B cell (primary cell): ENCODE measurements at regions not wholly inside any gene's neighbourhood (a gene's known extent, or its start where the extent isn't known, plus 50 kb on each side); places are given as distances from the start of the nearest gene placed in this dataset.

Experiments
- ATAC-seq: fragments of 200-7000 bp; cut with Tn5 transposase; one replicate; pipeline ENCODE4 v1.10.0; 2021; ENCODE audit warnings: low read depth, mild to moderate bottlenecking, moderate number of reproducible peaks, moderate library complexity
- CTCF ChIA-PET: fragments of 350-600 bp; sonication (Branson Sonifier 250); formaldehyde crosslinking; loops from one replicate; lab custom pipeline; 2021; ENCODE audit warnings: antibody characterized with exemption, inconsistent platforms; lab: Charles Lee
- POLR2A ChIA-PET: fragments of 350-600 bp; sonication (Branson Sonifier 250); formaldehyde crosslinking; loops from one replicate; lab custom pipeline; 2021; ENCODE audit warnings: antibody characterized with exemption; lab: Charles Lee
- DNase-seq: peaks from one replicate; pipeline ENCODE4 v3.0.0; 2013
- H2AFZ ChIP-seq: 2 replicates; pipeline ENCODE4 v1.6.1; 2012; ENCODE audit warnings: mild to moderate bottlenecking, low read depth, low read length; ENCODE audit not compliant: insufficient read depth, poor library complexity, severe bottlenecking
- H3K27ac ChIP-seq, 2 donors: 1 replicate in 1 of 2; 2 replicates in 1 of 2; pipeline ENCODE4 v1.5.1; 2012 to 2013; ENCODE audit warnings: low read length in 2 of 2, mild to moderate bottlenecking in 2 of 2, moderate library complexity in 1 of 2
- H3K27me3 ChIP-seq, 4 experiments: fragments of 200-600 bp in 1 of 4; sonication (generic) in 1 of 4; replicated peaks in 1 of 4; 1 replicate in 2 of 4; 2 replicates in 2 of 4; pipeline versions ENCODE4 v1.6.1 to v1.7.0; 2013 to 2016; ENCODE audit warnings: low read length in 3 of 4, mild to moderate bottlenecking in 2 of 4, mixed read lengths in 1 of 4, moderate library complexity in 1 of 4; ENCODE audit not compliant: insufficient read depth in 4 of 4, control insufficient read depth in 3 of 4; ENCODE audit errors: control extremely low read depth in 1 of 4
- H3K36me3 ChIP-seq, 2 experiments: replicated peaks in 1 of 2; 1 replicate in 1 of 2; 2 replicates in 1 of 2; pipeline versions ENCODE4 v1.6.1 to v1.7.1; 2013; ENCODE audit warnings: low read length in 1 of 2; ENCODE audit not compliant: insufficient read depth in 2 of 2, control insufficient read depth in 1 of 2; ENCODE audit errors: control extremely low read depth in 1 of 2, extremely low read depth in 1 of 2
- H3K4me1 ChIP-seq, 2 donors: fragments of 200-600 bp in 1 of 2; sonication (generic) in 1 of 2; 1 replicate in 1 of 2; 2 replicates in 1 of 2; pipeline versions ENCODE4 v1.5.1 to v1.6.1; 2013 to 2017; ENCODE audit warnings: low read length in 2 of 2; ENCODE audit not compliant: control insufficient read depth in 2 of 2, insufficient read depth in 2 of 2
- H3K4me2 ChIP-seq: replicated peaks from 2 replicates; pipeline ENCODE3; 2012; ENCODE audit warnings: mild to moderate bottlenecking, low read depth, low read length; ENCODE audit not compliant: poor library complexity, severe bottlenecking
- H3K4me3 ChIP-seq, 5 experiments: fragments of 200-600 bp in 1 of 5; sonication (generic) in 1 of 5; 1 replicate in 3 of 5; 2 replicates in 2 of 5; pipeline versions ENCODE4 v1.5.1 to v1.7.0; 2011 to 2016; ENCODE audit warnings: low read length in 4 of 5, mild to moderate bottlenecking in 4 of 5, low read depth in 2 of 5, control low read depth in 1 of 5, moderate library complexity in 1 of 5; ENCODE audit not compliant: insufficient read depth in 1 of 5; ENCODE audit errors: control extremely low read depth in 1 of 5, extremely low read depth in 1 of 5
- H3K79me2 ChIP-seq: fragments of 200-600 bp; sonication (generic); one replicate; pipeline ENCODE4 v1.6.0; 2016; ENCODE audit warnings: low read length; ENCODE audit not compliant: control insufficient read depth, insufficient read depth
- H3K9ac ChIP-seq: fragments of 200-600 bp; sonication (generic); 2 replicates; pipeline ENCODE4 v1.6.1; 2017; ENCODE audit warnings: mild to moderate bottlenecking, low read length, moderate library complexity
- H3K9me3 ChIP-seq, 3 donors: one replicate each; pipeline versions ENCODE4 v1.6.1 to v1.7.1; 2013; ENCODE audit warnings: low read length in 2 of 3; ENCODE audit not compliant: control insufficient read depth in 2 of 3, insufficient read depth in 1 of 3; ENCODE audit errors: control extremely low read depth in 1 of 3
- H4K20me1 ChIP-seq: 2 replicates; pipeline ENCODE4 v1.6.0; 2012; ENCODE audit warnings: mild to moderate bottlenecking, low read length; ENCODE audit not compliant: insufficient read depth, control insufficient read depth, poor library complexity, severe bottlenecking
- H3K27ac Mint-ChIP-seq: one replicate; pipeline ENCODE4 v1.8.0; 2021; ENCODE audit warnings: mixed read lengths
- H3K27me3 Mint-ChIP-seq: one replicate; pipeline ENCODE4 v1.8.0; 2021; ENCODE audit warnings: mixed read lengths
- H3K4me1 Mint-ChIP-seq: one replicate; pipeline ENCODE4 v1.8.0; 2021; ENCODE audit warnings: mixed read lengths
- H3K4me3 Mint-ChIP-seq: one replicate; pipeline ENCODE4 v1.8.0; 2021; ENCODE audit warnings: mixed read lengths
- H3K9me3 Mint-ChIP-seq: one replicate; pipeline ENCODE4 v1.8.0; 2022; ENCODE audit warnings: mixed read lengths; ENCODE audit not compliant: insufficient read depth
- CTCF ChIP-seq: fragments of 200-600 bp; IDR thresholded peaks from one replicate; pipeline ENCODE4 v1.8.0; 2022; ENCODE audit warnings: antibody characterized with exemption, mild to moderate bottlenecking
- EZH2 ChIP-seq: IDR thresholded peaks from 2 replicates; pipeline ENCODE4 v1.6.1; 2012; ENCODE audit warnings: borderline replicate concordance, low read depth, mild to moderate bottlenecking, moderate library complexity, low read length; ENCODE audit not compliant: insufficient read depth, poor library complexity, severe bottlenecking
- WGBS: methylation state at CpG from one replicate; pipeline ENCODE4 v1.1.5; 2013; ENCODE audit warnings: missing lambda C conversion rate; ENCODE audit not compliant: insufficient coverage; 5-methylcytosine and 5-hydroxymethylcytosine counted together
- intact Hi-C: fragments of 100-400 bp; cut with micrococcal nuclease; formaldehyde crosslinking; loops from one replicate; pipeline ENCODE4 v1.10.0; 2022

GRCh38 chr5:154571325-154572035 is 93.5 kb upstream of the HAND1 start:
- Histone ChIP-seq H3K36me3 (no peaks in the 10 kb centered on the region), H3K27ac (no peak overlapping the region), H4K20me1 (no peaks in the 10 kb centered on the region), H3K4me2 (no peak overlapping the region), H3K27me3 (peaks cover 0 to 5% (median 0%) of the 10 kb centered on the region in 4 experiments), H3K4me3 (no peak overlapping the region), H2AFZ (no peak overlapping the region), H3K4me1 (peaks cover 9 to 11% of the 10 kb centered on the region in 2 donors), H3K79me2 (no peaks in the 10 kb centered on the region), H3K9ac (no peak overlapping the region), H3K9me3 (no peaks in the 10 kb centered on the region)
- ChIA-PET CTCF (interaction anchor here (1.3 kb wide), 1 partner anchor 499 kb away, joined by 3 read pairs; no protein-coding TSS in a partner anchor), POLR2A (no interaction called here)
- intact Hi-C loops, result no loop called here
- no peak overlapping the region for H3K27ac Mint-ChIP-seq
- TF ChIP-seq CTCF (no peak), EZH2 (no peak)
- H3K9me3 Mint-ChIP-seq, result no peaks in the 10 kb centered on the region
- WGBS, result 75% methylated on average over 6 of the region's 6 CpGs
- ATAC-seq, result no peak
- no peak for DNase-seq
- peaks cover 8% of the 10 kb centered on the region for H3K4me1 Mint-ChIP-seq
- H3K4me3 Mint-ChIP-seq, result no peak overlapping the region
- H3K27me3 Mint-ChIP-seq, result peaks cover 14% of the 10 kb centered on the region

- no peak overlapping the region for H3K27ac ChIP-seq
- H4K20me1 ChIP-seq, result no peaks in the 10 kb centered on the region
- no peak overlapping the region for H3K4me2 ChIP-seq
- no peak overlapping the region for H3K4me3 Mint-ChIP-seq
- H3K4me1 Mint-ChIP-seq, result peaks cover 3% of the 10 kb centered on the region
- WGBS, result 92% methylated on average over 9 of the region's 11 CpGs
- peaks cover 18% of the 10 kb centered on the region for H3K27me3 Mint-ChIP-seq
- no peaks in the 10 kb centered on the region for H3K9me3 ChIP-seq
- H3K4me3 ChIP-seq, result no peak overlapping the region
- no peak for DNase-seq
- H3K4me1 ChIP-seq, result peaks cover 5% of the 10 kb centered on the region in 2 donors
- no peaks in the 10 kb centered on the region for H3K36me3 ChIP-seq
- H3K9me3 Mint-ChIP-seq, result no peaks in the 10 kb centered on the region
- ChIA-PET CTCF (interaction anchor here (1.3 kb wide), 1 partner anchor 498 kb away, joined by 3 read pairs; no protein-coding TSS in a partner anchor), POLR2A (no interaction called here)
- no peak overlapping the region for H3K9ac ChIP-seq
- no peak overlapping the region for H2AFZ ChIP-seq
- peaks cover 0 to 3% (median 0%) of the 10 kb centered on the region in 4 experiments for H3K27me3 ChIP-seq
- no peak for ATAC-seq
- intact Hi-C loops, result no loop called here
- TF ChIP-seq CTCF, result no peak
- TF ChIP-seq EZH2, result no peak
- H3K27ac Mint-ChIP-seq, result no peak overlapping the region
- H3K79me2 ChIP-seq, result no peaks in the 10 kb centered on the region
Observed at GRCh38 chr5:154570572-154571324, 92.7 kb upstream of the HAND1 start.
